ENCODE measurements at regions not wholly inside any gene's neighbourhood (a gene's known extent, or its start where the extent isn't known, plus 50 kb on each side); places are given as distances from the start of the nearest gene placed in this dataset.
A peak's percentile ranks its signal among the peaks of the same experiment; 100 is the strongest.

GRCh38 chrX:1060562-1060960, 151.9 kb downstream of the CRLF2 start:
- H3K79me2 ChIP-seq (ENCODE audit: control insufficient read depth, insufficient read depth, low read length), result no peaks in the 10 kb centered on the region
- whole genome bisulfite sequencing (ENCODE audit: insufficient coverage, low coverage, missing lambda C conversion rate), result 53% methylated on average over 7 of the region's 7 CpGs

More at GRCh38 chrX:1060562-1060960, 151.9 kb downstream of the CRLF2 start:
- no peak for DNase-seq (ENCODE audit: extremely low read depth in 1 of 4, low spot score in 3 of 4)
- Histone ChIP-seq H3K4me3 (no peak overlapping the region; the same call in 1 of the 2 replicates), H3K4me1 (replicated peaks in 1 of 2; ENCODE audit: control insufficient read depth in 2 of 2, insufficient read depth in 2 of 2, low read length in 2 of 2) (peaks cover 0 to 5% of the 10 kb centered on the region in 2 experiments; a peak in 1 of 5 replicates), H3K9me1 (ENCODE audit: control insufficient read depth, insufficient read depth, low read length) (no peaks in the 10 kb centered on the region), H3K9me3 (replicated peaks; ENCODE audit: control insufficient read depth, insufficient read depth, low read depth, low read length) (no peaks in the 10 kb centered on the region), H2AFZ (ENCODE audit: low read depth, low read length) (peak overlapping the region; percentile 96), H3K27ac (ENCODE audit: extremely low read depth, low read depth, low read length) (no peak overlapping the region), H3K36me3 (ENCODE audit: control insufficient read depth, insufficient read depth, low read length) (no peaks in the 10 kb centered on the region), H3K4me2 (ENCODE audit: insufficient read depth, low read length) (peak overlapping the region; percentile 69; the same call in 1 of the 2 replicates), H4K20me1 (replicated peaks; ENCODE audit: control insufficient read depth, insufficient read depth, low read length) (no peaks in the 10 kb centered on the region), H3K27me3 (ENCODE audit: control insufficient read depth in 2 of 2, insufficient read depth in 2 of 2, low read length in 2 of 2) (peaks cover 0 to 4% of the 10 kb centered on the region in 2 experiments; a peak in 1 of 5 replicates), H3K9ac (ENCODE audit: insufficient read depth in 1 of 2, low read depth in 2 of 2, low read length in 2 of 2) (no peak overlapping the region)
- FAIRE-seq, result no peak
- in situ Hi-C loops (cut with MboI), result no loop called here
- ATAC-seq, result no peak
- intact Hi-C loops (cut with micrococcal nuclease), result no loop called here
- no peak for TF ChIP-seq THRAP3 (IDR thresholded peaks at IDR 0.05; ENCODE audit: borderline replicate concordance)
- no peak for TF ChIP-seq GMEB1 (CRISPR knock-in tag; IDR thresholded peaks at IDR 0.05)
- TF ChIP-seq ZNF592 (IDR thresholded peaks at IDR 0.05), result no peak
- TF ChIP-seq ZNF639 (CRISPR knock-in tag; conservative IDR thresholded peaks at IDR 0.05 in 1 of 2, IDR thresholded peaks at IDR 0.05 in 1 of 2), result 0 out of 4 replicates have a peak, but pooled peaks of 1 of the 2 experiments have one; percentile 1
- TF ChIP-seq GATAD2B (IDR thresholded peaks at IDR 0.05; ENCODE audit: borderline replicate concordance), result no peak
- 0 out of 2 replicates have a peak, but pooled peaks have one; percentile 1 for TF ChIP-seq ZNF175 (CRISPR knock-in tag; IDR thresholded peaks at IDR 0.05; ENCODE audit: low read depth)
- TF ChIP-seq ZNF445 (CRISPR knock-in tag; IDR thresholded peaks at IDR 0.05; ENCODE audit: low read depth), result no peak
- no peak for TF ChIP-seq NFIX (CRISPR knock-in tag; IDR thresholded peaks at IDR 0.05; ENCODE audit: low read depth)
- no peak for TF ChIP-seq CHAMP1 (IDR thresholded peaks at IDR 0.05)
- no peak for TF ChIP-seq ZSCAN29 (IDR thresholded peaks at IDR 0.05)
- BruUV-seq (replicated peaks), result no TSS peak
- CTCF ChIA-PET (ENCODE audit: low intra/inter-chr PET ratio), result no interaction called here
- POLR2A ChIA-PET, result no interaction called here
